Activated B cell treated with CpG ODN at 0.5 μM for 24 hours (primary cell): ENCODE measurements at regions not wholly inside any gene's neighbourhood (a gene's known extent, or its start where the extent isn't known, plus 50 kb on each side); places are given as distances from the start of the nearest gene placed in this dataset.

Experiments
- ATAC-seq: fragments of 200-7000 bp; cut with Tn5 transposase; one replicate; pipeline ENCODE4 v1.10.0; 2021; ENCODE audit warnings: low read depth, mild to moderate bottlenecking, moderate library complexity
- CTCF ChIA-PET: fragments of 350-600 bp; sonication (Branson Sonifier 250); formaldehyde crosslinking; loops from one replicate; lab custom pipeline; 2021; ENCODE audit warnings: antibody characterized with exemption; lab: Charles Lee
- POLR2A ChIA-PET: fragments of 350-600 bp; sonication (Branson Sonifier 250); formaldehyde crosslinking; loops from one replicate; lab custom pipeline; 2021; ENCODE audit warnings: antibody characterized with exemption; lab: Charles Lee
- DNase-seq: peaks from one replicate; pipeline ENCODE4 v3.0.0; 2022
- H3K27ac Mint-ChIP-seq: one replicate; pipeline ENCODE4 v1.8.0; 2020; ENCODE audit warnings: mixed read lengths
- H3K27me3 Mint-ChIP-seq: one replicate; pipeline ENCODE4 v1.8.0; 2021; ENCODE audit warnings: mixed read lengths
- H3K36me3 Mint-ChIP-seq: one replicate; pipeline ENCODE4 v1.8.0; 2021; ENCODE audit warnings: low read depth, mixed read lengths
- H3K4me1 Mint-ChIP-seq: one replicate; pipeline ENCODE4 v1.8.0; 2021; ENCODE audit warnings: mixed read lengths
- H3K4me3 Mint-ChIP-seq: one replicate; pipeline ENCODE4 v1.8.0; 2020; ENCODE audit warnings: mild to moderate bottlenecking, mixed read lengths
- H3K9me3 Mint-ChIP-seq: one replicate; pipeline ENCODE4 v1.8.0; 2020; ENCODE audit warnings: mixed read lengths
- CTCF ChIP-seq: fragments of 200-600 bp; IDR thresholded peaks from one replicate; pipeline ENCODE4 v1.8.0; 2022; ENCODE audit warnings: antibody characterized with exemption, mild to moderate bottlenecking
- intact Hi-C: fragments of 100-400 bp; cut with micrococcal nuclease; formaldehyde crosslinking; loops from one replicate; pipeline ENCODE4 v1.15.1; 2024

GRCh38 chrX:115452251-115452650 is 108.7 kb upstream of the PLS3 start:
- CTCF ChIA-PET: no interaction called here
- no peaks in the 10 kb centered on the region for H3K9me3 Mint-ChIP-seq

GRCh38 chrX:115459883-115460880 is 100.8 kb upstream of the PLS3 start:
- H3K9me3 Mint-ChIP-seq: no peaks in the 10 kb centered on the region
- no peaks in the 10 kb centered on the region for H3K36me3 Mint-ChIP-seq
- ChIA-PET CTCF (no interaction called here), POLR2A (no interaction called here)
- no peaks in the 10 kb centered on the region for H3K27me3 Mint-ChIP-seq
- ATAC-seq (no peak), DNase-seq (no peak)
- no peaks in the 10 kb centered on the region for H3K4me1 Mint-ChIP-seq
- no peak overlapping the region for H3K27ac Mint-ChIP-seq
- intact Hi-C loops: no loop called here
- TF ChIP-seq CTCF: no peak
- no peak overlapping the region for H3K4me3 Mint-ChIP-seq

More at GRCh38 chrX:115452251-115452650, 108.7 kb upstream of the PLS3 start:
- Mint-ChIP-seq H3K27ac (no peak overlapping the region), H3K27me3 (no peaks in the 10 kb centered on the region), H3K4me1 (no peaks in the 10 kb centered on the region), H3K36me3 (no peaks in the 10 kb centered on the region), H3K4me3 (no peak overlapping the region)
- ATAC-seq (no peak), DNase-seq (no peak)
- TF ChIP-seq CTCF: no peak
- intact Hi-C loops: no loop called here
- POLR2A ChIA-PET: no interaction called here

GRCh38 chrX:115462406-115462805 is 98.6 kb upstream of the PLS3 start:
- Mint-ChIP-seq H3K4me1 (no peaks in the 10 kb centered on the region), H3K27me3 (no peaks in the 10 kb centered on the region), H3K9me3 (no peaks in the 10 kb centered on the region), H3K36me3 (no peaks in the 10 kb centered on the region), H3K4me3 (no peak overlapping the region), H3K27ac (no peak overlapping the region)
- ATAC-seq (no peak), DNase-seq (no peak)
- no peak for TF ChIP-seq CTCF
- CTCF ChIA-PET: no interaction called here
- POLR2A ChIA-PET: no interaction called here
- intact Hi-C loops: no loop called here

- ATAC-seq (no peak), DNase-seq (no peak)
- ChIA-PET CTCF (no interaction called here), POLR2A (no interaction called here)
- H3K36me3 Mint-ChIP-seq: no peaks in the 10 kb centered on the region
- H3K27ac Mint-ChIP-seq: no peak overlapping the region
- H3K4me1 Mint-ChIP-seq: no peaks in the 10 kb centered on the region
- intact Hi-C loops: no loop called here
- H3K9me3 Mint-ChIP-seq: no peaks in the 10 kb centered on the region
- no peaks in the 10 kb centered on the region for H3K27me3 Mint-ChIP-seq
- no peak overlapping the region for H3K4me3 Mint-ChIP-seq
- no peak for TF ChIP-seq CTCF
These were observed 93.0 kb upstream of the PLS3 start for GRCh38 chrX:115467961-115468360.

- POLR2A ChIA-PET: no interaction called here
- Mint-ChIP-seq H3K4me1 (no peaks in the 10 kb centered on the region), H3K9me3 (no peaks in the 10 kb centered on the region), H3K36me3 (no peaks in the 10 kb centered on the region), H3K27me3 (no peaks in the 10 kb centered on the region), H3K4me3 (no peak overlapping the region), H3K27ac (no peak overlapping the region)
- DNase-seq (no peak), ATAC-seq (no peak)
- no peak for TF ChIP-seq CTCF
- intact Hi-C loops: no loop called here
- CTCF ChIA-PET: no interaction called here
These were observed 88.8 kb upstream of the PLS3 start for GRCh38 chrX:115472131-115472530.
